ENCODE measurements at regions not wholly inside any gene's neighbourhood (a gene's known extent, or its start where the extent isn't known, plus 50 kb on each side); places are given as distances from the start of the nearest gene placed in this dataset.

DNA sequence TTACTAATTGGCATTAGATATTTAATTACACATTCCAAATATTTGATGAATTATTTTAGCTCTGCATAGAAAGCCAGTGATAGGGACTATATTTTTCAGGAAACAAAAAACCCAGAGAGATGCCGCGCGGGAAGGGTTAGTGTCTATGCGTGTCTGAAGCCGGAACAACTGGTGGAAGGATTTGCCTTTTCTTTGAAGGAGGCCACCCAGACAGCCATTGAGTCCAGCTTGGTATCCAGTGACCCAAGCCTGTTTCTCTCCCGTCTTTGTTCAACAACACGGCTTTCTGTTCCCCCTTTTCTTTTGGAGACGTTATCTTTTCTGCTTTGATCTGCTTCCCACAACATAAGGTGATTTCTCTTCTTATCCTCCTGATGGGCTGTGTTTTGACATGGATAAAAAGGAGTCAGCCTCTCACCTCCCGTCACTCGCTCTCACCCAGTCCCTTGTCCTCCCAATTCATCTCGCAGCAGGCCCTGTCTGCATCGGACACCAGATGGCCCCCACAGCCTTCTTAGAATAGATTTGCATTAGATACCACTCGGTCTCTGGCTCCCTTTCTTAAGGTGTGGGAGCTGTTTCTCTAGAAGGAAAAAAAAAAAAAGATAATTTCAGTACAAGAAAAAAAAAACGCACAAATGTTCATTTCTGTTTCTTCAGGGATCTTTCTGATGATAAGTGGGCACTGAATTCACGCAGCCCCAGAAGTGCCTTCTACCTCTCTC is 361.8 kb downstream of the ZNF536 start:
- DNase-seq (ENCODE audit: low read depth): no peak
- in situ Hi-C loops (cut with HindIII; ENCODE audit: low pct_unique_long_range_greater_than_20kb, low sequenced_read_pairs): no loop called here

DNA sequence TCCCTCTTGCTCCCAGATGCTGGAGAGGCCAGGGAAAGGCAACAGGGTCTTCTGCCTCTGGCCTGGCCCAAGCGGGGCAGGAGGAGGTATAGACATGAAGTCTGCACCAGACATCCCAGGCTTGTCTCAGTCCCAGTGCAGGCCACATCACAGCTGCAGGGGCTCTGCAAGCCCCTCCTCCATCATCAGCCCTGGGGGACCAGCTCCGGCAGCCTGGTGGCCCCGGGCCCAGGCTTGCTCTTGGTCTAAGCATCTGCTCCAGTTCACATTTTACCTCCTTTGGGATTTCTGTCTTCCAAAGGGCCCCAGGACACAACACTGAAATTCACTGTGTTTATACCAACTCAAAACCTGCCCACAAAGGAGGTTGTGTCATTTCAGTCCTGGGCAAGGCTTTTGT is 359.4 kb downstream of the ZNF536 start:
- no peak for DNase-seq (ENCODE audit: low read depth)
- in situ Hi-C loops (cut with HindIII; ENCODE audit: low pct_unique_long_range_greater_than_20kb, low sequenced_read_pairs): no loop called here

DNA sequence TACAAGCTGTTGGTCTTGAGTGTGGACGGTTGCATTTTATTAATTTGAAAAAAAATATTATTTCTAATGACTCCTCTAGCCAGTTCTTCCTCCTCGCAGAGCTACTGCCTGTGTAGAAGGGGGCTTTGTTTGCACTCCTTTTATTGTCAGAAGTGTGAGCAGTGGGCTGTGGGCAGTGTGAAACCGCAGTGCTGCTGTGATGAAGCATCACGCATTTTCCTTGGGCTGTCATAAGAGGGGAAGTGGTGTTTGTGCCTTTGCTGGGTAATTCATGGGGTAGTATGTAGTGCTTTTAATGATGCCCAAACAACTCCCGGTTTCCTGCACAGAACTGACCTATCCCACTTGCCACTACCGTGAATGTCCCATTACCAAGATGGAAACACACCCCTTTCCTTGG is 357.3 kb downstream of the ZNF536 start:
- no peak for DNase-seq (ENCODE audit: low read depth)
- in situ Hi-C loops (cut with HindIII; ENCODE audit: low pct_unique_long_range_greater_than_20kb, low sequenced_read_pairs): no loop called here

DNA sequence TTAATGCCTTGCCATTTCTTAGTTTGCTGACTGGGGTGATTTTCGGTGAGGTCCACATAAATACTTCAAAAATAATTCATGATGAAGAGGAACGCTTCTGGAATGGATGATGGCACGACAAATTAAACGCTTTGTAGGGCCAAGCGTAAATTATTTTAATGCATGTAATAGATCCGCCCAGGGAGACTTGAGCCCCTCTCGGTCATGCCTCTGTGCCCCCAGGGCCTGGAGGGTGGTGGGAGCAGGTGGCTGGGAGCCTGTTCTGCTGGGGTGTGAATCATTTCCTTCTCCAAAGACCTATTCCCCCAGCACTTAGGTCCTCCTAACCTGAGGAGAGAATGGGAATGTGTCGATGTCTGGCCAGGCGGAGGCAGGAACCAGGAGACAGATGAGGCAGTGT is 350.6 kb downstream of the ZNF536 start:
- in situ Hi-C loops (cut with HindIII; ENCODE audit: low pct_unique_long_range_greater_than_20kb, low sequenced_read_pairs): no loop called here
- no peak for DNase-seq (ENCODE audit: low read depth)

DNA sequence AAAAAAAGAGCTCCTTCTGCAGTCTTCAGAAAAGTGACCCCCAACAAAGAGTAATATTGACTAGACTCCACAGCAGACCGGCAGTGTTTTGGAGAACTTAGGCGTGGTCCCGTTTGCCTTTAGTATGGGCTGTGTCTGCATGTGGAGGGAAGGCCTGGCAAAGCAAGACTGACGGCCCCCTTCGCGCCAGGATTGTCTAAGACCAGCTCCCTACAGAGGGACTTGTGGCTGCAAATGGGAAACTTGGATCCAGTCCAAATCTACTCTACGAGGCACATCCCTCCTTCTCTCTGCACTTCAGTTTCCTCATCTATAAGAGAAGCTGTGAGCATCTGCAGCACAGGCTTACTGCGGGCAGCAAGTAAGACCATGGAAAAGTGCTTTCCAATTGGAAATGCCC is 350.0 kb downstream of the ZNF536 start:
- in situ Hi-C loops (cut with HindIII; ENCODE audit: low pct_unique_long_range_greater_than_20kb, low sequenced_read_pairs): no loop called here
- no peak for DNase-seq (ENCODE audit: low read depth)

DNA sequence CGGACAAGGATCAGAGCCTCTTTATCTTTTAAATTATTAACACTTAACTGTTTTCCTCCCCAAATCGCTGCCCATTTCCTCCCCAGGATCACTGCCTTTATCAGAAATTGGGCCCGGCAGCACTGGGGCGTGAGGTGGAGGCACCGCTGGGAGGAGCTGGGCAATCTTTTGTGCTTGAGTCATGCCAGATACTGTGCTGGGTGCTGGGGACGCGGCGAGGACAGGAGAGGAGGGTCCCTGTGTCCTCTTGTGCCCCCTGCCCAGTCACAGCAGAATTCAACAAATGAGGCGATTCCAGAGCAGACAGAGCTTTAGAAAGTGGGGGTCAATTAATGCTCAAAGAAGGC is 347.8 kb downstream of the ZNF536 start:
- peak; percentile 44 for DNase-seq (ENCODE audit: low read depth)
- in situ Hi-C loops (cut with HindIII; ENCODE audit: low pct_unique_long_range_greater_than_20kb, low sequenced_read_pairs): no loop called here

DNA sequence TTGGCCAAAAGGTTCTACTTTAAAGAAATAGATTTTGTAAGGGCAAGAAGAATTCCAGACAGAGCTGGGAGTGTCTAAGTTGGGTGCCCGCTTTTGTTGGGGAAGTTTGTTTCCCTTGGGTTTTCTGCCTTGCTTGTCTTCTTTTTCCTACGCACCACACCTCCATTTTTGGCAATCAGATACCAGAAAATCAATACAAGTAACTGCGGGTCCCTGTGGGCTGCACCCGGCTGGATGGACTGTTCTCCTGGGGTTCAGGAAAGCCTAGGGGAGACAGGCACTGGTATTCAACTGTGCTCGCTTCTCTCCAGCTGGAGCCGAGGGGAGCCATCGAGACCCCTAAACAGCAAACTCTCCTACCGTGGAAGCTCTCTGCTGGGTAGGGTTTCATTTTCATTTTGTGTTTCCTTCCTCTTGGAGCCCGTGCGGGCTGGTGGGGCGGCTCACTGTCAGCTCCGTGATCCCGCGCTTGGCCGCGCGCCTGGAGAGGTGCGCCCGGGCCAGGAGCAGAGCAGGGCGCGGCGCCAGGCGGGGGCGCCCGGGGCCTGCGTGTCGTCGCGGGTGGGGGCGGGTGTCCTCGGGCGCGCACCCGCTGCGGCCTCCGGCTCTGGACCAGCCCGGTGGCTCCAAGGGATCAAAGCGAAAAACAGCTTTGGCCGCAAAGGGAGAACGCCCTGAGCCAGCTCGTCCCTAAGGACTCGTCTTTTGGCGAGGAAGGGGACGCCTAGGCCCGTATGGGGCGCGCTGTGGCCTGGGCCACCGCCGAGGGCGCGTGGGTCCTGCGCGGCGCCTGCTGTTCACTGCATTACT is 347.2 kb downstream of the ZNF536 start:
- in situ Hi-C loops (cut with HindIII; ENCODE audit: low pct_unique_long_range_greater_than_20kb, low sequenced_read_pairs): no loop called here

DNA sequence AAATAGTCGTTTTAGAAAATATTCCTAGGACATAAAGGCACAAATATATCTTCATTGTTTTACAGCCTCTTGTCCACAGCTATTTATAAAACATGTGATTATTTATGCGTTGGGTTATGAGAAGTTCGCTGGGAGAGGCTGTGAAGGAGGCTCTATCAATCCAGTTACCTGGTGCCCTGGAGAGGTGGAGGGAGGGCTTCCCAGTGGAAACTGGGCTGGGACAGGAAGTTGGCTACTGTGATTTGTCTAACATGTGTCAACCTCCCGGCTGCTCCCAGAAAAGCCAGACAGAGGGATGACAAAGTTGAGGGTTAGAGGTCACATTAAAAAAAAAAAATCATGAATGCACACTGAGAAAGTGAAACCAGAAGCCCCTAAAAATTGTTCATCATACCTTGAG is 346.5 kb downstream of the ZNF536 start:
- in situ Hi-C loops (cut with HindIII; ENCODE audit: low pct_unique_long_range_greater_than_20kb, low sequenced_read_pairs): no loop called here
- no peak for DNase-seq (ENCODE audit: low read depth)

More for the DNA sequence above, 347.2 kb downstream of the ZNF536 start:
- peak; percentile 50 for DNase-seq (ENCODE audit: low read depth)

DNA sequence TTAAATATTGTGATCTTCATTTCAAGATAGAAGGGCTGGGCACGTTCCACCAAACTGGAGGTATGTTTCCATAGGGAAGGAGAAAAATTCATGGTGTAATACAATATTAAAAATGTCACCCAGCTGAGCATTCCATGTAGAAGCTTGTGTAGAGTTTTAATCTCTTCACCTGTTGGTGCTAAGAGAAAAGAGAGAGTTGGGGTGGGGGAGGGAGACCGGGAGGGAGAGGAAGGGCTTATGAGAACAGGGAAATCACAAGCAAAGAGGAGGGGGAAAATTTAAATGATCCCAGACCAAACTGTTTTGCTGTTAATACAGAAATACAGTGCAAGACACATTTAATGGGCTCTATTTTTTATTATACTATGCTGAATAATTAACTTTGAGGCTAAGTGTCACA is 345.8 kb downstream of the ZNF536 start:
- no peak for DNase-seq (ENCODE audit: low read depth)
- in situ Hi-C loops (cut with HindIII; ENCODE audit: low pct_unique_long_range_greater_than_20kb, low sequenced_read_pairs): no loop called here

DNA sequence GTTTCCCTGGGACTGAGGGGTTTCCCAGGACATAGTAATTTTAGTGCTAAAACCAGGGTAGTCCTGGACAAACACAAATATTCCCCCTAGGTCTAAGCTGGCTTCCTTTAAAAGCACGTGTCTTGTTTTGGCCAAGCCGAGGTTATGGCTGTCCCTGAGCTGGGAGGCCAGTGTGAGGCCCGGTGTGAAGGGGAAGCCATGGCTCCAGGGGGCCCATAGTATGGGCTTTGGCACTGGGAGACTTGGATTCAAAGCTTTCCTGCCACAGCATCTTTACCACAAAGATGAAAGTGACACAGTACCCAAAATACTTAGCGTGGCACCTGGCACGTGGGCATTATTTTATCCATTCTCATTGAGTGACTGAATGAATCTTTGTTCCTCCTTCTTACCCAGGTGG is 345.2 kb downstream of the ZNF536 start:
- no peak for DNase-seq (ENCODE audit: low read depth)
- in situ Hi-C loops (cut with HindIII; ENCODE audit: low pct_unique_long_range_greater_than_20kb, low sequenced_read_pairs): no loop called here

DNA sequence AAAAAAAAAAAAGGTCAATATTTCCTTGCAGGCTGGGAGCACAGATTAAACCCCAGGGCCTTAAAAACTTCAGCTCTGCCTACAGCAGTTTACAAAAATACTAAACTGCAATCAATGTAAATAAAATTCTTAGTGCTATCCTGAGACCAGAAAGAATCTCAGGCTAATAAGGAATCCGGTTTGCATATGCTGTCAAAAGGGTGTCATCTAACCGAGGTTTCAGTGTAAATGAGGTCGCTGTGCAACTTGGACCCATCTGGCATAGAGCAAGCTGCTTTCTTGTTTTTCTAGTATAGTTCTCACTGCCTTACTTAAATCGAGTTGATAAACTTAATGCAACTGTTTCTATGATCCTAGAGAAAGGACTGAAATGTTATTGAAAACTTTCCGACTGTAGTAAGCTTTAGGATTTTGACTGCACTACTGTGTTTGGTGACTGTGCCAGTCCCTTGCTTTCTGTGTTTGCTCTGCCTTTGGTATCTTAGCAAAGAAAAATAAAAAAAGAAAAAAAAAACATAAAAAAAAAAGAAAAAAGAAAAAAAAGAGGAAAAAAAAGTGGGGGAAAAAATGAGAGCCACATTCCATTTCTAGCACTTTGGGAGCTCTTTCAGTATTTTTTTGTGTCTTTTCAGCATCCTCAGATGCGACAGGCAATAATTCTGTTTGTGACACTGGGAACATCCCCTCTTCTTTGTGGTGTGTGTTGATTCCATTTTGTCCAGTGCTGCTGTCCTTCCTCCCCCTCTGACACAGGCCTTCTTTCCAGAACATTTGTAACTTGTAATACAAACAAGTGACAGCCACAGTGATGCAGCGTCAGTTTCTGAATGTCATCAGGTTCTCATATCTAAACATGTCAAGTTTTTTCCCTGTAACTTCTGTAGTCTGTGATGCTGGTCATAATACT is 340.5 kb downstream of the ZNF536 start:
- DNase-seq (ENCODE audit: low read depth): no peak
- in situ Hi-C loops (cut with HindIII; ENCODE audit: low pct_unique_long_range_greater_than_20kb, low sequenced_read_pairs): no loop called here

DNA sequence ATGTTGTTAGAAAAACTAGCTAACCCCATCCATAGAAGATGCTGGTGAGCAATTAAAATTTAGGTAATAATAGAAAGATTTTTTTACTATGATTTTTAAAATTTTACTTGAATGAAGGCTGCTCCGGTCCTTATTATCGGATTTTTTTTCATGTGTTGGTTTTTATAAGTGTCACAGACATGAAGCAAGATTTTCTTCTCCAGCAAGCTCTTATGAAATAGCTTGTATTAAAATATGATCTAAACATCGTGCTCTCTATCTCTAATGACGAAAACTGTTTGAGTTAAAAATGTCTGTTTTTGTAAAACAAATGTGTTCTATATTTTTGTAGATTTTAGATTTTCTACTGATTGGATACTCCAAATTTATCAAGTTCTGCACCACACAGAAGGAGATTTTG is 339.6 kb downstream of the ZNF536 start:
- no peak for DNase-seq (ENCODE audit: low read depth)
- in situ Hi-C loops (cut with HindIII; ENCODE audit: low pct_unique_long_range_greater_than_20kb, low sequenced_read_pairs): no loop called here

DNA sequence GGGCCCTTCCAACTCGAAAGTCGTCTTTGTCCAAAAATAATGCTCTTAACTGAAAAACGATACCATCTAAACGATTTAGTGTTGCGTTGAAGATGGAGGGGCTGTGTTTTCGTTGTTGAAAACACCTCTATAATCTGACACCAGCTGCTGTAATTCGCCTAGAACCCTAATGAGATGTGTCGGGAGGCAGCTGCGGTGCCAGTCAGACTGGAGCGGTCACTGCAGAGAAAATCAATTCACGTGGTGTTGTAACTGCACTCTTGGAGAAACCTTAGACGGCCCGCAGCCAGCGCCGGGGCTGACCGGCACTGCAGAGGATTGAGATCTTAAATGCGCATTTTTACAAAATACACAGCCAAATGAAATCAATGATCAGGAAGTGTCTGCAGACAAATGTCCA is 339.1 kb downstream of the ZNF536 start:
- no peak for DNase-seq (ENCODE audit: low read depth)
- in situ Hi-C loops (cut with HindIII; ENCODE audit: low pct_unique_long_range_greater_than_20kb, low sequenced_read_pairs): no loop called here

DNA sequence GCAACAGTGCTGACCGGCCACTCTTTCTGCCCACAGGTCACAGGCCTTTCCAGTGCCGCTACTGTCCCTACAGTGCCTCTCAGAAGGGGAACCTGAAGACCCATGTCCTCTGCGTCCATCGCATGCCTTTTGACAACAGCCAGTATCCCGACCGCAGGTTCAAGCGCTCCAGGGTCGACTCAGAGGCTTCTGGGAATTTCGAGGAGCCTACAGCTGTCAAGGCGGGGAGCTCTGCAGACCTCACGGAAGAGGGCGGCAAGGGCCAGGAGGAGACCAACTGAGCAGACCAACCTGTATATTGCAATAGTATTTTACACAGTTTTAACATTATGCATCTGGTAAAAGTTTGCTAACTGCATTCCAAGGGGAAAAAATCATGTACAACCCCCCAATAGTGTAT is 338.5 kb downstream of the ZNF536 start:
- in situ Hi-C loops (cut with HindIII; ENCODE audit: low pct_unique_long_range_greater_than_20kb, low sequenced_read_pairs): no loop called here
- DNase-seq (ENCODE audit: low read depth): no peak

DNA sequence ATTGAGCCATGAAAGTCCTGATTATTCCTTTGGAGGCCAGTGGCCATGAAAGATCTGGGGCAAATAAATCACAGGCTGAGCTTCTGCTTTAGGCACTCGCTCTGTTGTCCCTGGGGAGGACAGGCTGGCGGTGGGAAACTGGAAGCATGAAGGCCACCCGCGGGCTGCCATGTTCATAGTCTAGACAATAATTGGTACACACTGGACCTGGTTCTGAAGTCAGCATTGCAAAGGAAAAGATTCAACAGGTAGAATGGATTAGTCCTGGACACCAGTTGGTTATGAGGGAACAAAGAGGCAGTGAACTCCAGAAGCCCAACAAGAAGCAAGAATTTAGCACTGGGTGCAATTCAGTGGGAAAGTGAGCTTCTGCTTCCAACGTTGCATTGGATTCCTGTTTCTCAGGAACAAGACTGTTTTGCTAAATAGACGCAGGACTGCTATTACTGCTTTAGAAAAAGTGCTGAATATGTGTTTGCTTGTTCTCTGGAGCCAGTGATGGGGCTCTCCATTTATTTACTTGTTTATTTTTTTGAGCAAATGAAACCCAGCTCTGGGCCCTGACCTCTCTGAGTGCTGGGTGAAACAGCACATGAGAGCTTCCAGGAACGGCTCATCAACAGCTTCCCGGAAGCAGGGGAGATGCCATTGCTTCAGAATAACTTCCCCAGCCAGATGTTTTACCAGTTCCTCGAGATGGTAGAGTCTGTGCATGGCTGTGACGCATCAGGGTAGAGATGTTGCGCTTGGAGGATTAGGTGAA is 336.4 kb downstream of the ZNF536 start:
- in situ Hi-C loops (cut with HindIII; ENCODE audit: low pct_unique_long_range_greater_than_20kb, low sequenced_read_pairs): no loop called here
- DNase-seq (ENCODE audit: low read depth): no peak

DNA sequence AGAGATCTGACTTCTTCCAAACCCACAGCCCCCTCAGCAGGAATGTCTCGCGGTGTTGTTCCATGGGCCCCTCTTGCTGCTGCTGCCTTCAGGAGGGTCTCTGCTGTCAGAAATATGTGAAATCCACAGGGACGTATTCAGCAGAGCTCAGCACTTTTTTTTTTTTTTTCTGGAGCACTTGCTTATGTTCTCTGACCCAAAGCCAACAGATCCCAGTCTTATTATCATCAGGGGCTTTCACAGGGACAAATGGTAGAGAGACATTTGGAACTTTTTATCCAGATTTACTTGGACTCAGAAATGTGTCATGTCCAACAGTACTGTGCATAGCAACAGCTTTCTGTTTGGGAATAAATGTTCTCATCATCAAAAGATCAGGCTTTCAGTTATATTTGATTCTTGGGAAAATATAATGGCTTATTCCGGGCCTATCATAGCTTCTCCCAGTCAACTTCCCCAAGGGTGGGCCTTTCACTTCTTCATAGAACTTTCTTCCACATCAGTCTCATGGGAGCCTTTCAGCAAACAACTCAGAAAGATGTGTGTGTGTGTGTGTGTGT is 332.7 kb downstream of the ZNF536 start:
- no peak for DNase-seq (ENCODE audit: low read depth)
- in situ Hi-C loops (cut with HindIII; ENCODE audit: low pct_unique_long_range_greater_than_20kb, low sequenced_read_pairs): no loop called here

DNA sequence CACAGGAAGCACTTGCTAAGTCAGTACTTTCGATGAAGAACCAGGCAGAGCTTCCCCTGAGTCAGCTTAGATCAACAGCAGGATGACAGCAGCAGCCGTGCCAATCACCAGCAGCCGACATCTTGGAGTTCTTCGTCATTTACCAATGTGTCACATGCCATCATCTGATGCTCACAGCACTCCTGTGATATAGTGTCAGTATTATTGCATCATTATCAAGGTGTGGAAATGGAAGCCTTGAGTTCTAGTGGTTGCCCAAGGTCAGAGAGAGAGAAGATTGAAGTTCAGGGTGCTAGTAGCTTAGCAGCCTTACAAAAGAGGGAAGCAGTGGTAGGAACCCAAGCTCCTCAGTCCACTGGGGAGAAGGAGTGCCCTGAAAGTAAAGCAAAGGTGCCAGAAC is 331.5 kb downstream of the ZNF536 start:
- no peak for DNase-seq (ENCODE audit: low read depth)
- in situ Hi-C loops (cut with HindIII; ENCODE audit: low pct_unique_long_range_greater_than_20kb, low sequenced_read_pairs): no loop called here

DNA sequence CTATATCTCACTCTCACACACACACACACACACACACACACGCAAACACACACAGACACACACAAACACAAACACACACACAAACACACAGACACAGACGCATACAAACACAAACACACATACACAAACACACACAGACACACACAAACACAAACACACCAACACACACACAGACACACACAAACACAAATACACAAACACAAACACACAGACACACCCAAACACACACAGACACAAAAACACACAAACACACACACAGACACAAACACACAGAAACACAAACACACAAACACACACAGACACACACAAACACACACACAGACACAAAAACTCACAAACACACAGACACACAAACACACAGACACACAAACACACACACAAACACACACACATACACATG is 329.0 kb downstream of the ZNF536 start:
- in situ Hi-C loops (cut with HindIII; ENCODE audit: low pct_unique_long_range_greater_than_20kb, low sequenced_read_pairs): no loop called here
- no peak for DNase-seq (ENCODE audit: low read depth)
